SJCRH30 (cell line): ENCODE measurements at regions not wholly inside any gene's neighbourhood (a gene's known extent, or its start where the extent isn't known, plus 50 kb on each side); places are given as distances from the start of the nearest gene placed in this dataset.

ENCODE experiments used
- DNase-seq, 2 experiments: peaks; one replicate each; pipeline ENCODE4 v3.0.0-alpha.2; 2015 to 2020
- H3K27ac ChIP-seq: fragments of 250-450 bp; sonication (Bioruptor Pico); 2 replicates; pipeline ENCODE4 v1.5.1; 2020; ENCODE audit warnings: mild to moderate bottlenecking, moderate library complexity
- H3K27me3 ChIP-seq: fragments of 250-450 bp; sonication (Bioruptor Pico); 2 replicates; pipeline ENCODE4 v1.5.1; 2020; ENCODE audit warnings: mild to moderate bottlenecking, moderate library complexity
- H3K36me3 ChIP-seq: fragments of 250-450 bp; sonication (Bioruptor Pico); 2 replicates; pipeline ENCODE4 v1.5.1; 2020; ENCODE audit warnings: mild to moderate bottlenecking, moderate library complexity
- H3K4me1 ChIP-seq: fragments of 250-450 bp; sonication (Bioruptor Pico); 2 replicates; pipeline ENCODE4 v1.5.1; 2020; ENCODE audit warnings: mild to moderate bottlenecking, moderate library complexity
- H3K4me3 ChIP-seq: fragments of 250-450 bp; sonication (Bioruptor Pico); 2 replicates; pipeline ENCODE4 v1.5.1; 2020; ENCODE audit warnings: mild to moderate bottlenecking, moderate library complexity
- H3K9me3 ChIP-seq: fragments of 250-450 bp; sonication (Bioruptor Pico); replicated peaks from 2 replicates; pipeline ENCODE4 v1.5.1; 2020; ENCODE audit warnings: mild to moderate bottlenecking, moderate library complexity

DNA sequence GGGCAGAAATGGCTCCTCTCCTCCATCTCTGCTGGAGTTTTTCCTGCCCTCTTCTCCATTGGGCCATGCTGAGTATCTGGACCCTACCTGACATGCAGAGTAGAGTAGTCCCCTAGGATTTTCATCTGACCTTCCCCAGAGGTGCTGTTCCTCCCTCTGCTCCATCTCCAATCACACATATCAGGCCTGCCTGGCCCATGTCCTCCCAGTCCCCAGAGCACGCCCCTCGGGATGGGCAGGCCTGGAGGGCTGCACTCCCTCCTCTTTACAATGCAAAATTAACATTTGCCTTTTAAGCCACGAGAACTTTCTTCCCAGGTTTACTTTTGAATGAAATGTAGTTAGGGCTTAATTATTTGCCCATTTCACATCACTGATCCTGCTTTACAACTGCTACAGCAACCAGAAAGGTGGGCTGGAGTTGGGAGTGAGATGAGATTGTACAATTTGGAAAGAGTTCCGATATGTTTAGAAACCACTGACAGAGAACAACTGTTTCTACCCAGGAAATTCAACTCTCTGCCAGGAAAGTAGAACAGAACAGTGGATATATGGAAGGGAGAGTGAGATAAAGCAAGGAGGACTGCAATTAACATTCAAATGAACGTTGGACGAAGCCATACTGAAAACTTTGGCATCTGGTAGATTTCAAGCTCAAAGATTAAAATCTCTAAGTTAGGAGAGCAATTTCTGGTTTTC lies 184.0 kb upstream of the HABP2 start:
- no peaks in the 10 kb centered on the region for H3K36me3 ChIP-seq
- DNase-seq = no peak
- no peaks in the 10 kb centered on the region for H3K4me1 ChIP-seq
- H3K27me3 ChIP-seq = no peaks in the 10 kb centered on the region
- no peak overlapping the region for H3K4me3 ChIP-seq
- H3K9me3 ChIP-seq = no peaks in the 10 kb centered on the region
- H3K27ac ChIP-seq = no peak overlapping the region

DNA sequence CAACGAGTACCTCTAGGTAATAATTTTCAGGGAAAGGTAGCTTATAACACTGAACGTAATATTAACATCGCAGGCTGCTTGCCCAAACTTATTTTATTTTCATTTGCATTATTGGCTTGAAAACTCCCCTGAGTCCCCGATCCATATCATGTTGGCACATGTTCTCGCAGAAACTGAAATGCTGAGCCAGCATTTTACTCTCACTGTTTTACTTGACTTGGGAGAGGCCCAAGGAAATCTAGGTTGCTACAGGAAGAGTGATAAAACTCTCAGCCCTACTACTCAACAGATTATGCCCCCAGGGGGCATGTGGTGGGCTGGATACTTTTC lies 183.5 kb upstream of the HABP2 start:
- Histone ChIP-seq H3K4me3 (no peak overlapping the region), H3K27me3 (no peaks in the 10 kb centered on the region; the same call in 1 of the 2 replicates), H3K9me3 (no peaks in the 10 kb centered on the region), H3K36me3 (no peaks in the 10 kb centered on the region), H3K4me1 (no peaks in the 10 kb centered on the region), H3K27ac (no peak overlapping the region)
- no peak for DNase-seq

DNA sequence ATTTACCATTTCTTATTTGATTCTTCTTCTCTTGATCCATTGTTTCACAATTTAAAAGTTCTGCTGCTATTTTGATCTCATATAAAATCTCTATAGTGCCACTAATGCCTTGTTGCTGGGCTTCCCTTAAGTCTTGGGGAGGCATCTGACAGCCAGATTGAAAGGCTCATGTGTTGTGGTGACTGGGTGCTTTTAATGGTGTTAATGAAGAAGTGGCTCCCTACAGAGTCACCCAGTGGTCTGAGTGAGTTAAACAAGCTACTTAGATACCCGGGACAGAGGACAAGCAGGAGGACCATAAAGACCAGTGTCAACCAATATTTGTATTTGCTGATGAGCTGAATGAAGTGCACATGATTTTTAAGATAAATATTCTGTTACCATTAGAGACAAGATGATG lies 176.4 kb upstream of the HABP2 start:
- no peak for DNase-seq
- Histone ChIP-seq H3K27me3 (no peaks in the 10 kb centered on the region; the same call in 1 of the 2 replicates), H3K27ac (no peak overlapping the region), H3K36me3 (no peaks in the 10 kb centered on the region), H3K4me1 (no peaks in the 10 kb centered on the region), H3K4me3 (no peak overlapping the region), H3K9me3 (no peaks in the 10 kb centered on the region; the same call in 1 of the 2 replicates)

DNA sequence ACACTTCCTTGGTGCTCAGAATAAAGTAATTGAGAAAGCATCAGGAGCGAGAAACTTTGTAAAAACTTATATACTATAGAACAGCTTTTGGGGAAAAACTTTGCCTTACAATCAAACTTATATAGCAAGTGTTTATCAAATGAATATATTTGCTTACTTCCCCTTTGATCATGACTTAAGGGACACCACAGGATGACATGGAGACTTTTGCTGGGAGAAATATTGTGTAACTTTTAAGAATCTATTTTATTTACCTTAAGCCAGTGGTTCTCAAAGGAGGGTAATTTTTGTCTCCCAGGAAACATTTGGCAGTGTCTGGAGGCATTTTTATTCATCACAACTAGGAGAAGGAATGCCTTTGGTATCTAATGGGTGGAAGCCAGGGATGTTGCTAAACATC lies 173.8 kb upstream of the HABP2 start:
- no peak for DNase-seq
- Histone ChIP-seq H3K36me3 (no peaks in the 10 kb centered on the region), H3K4me1 (no peaks in the 10 kb centered on the region), H3K9me3 (no peaks in the 10 kb centered on the region; the same call in 1 of the 2 replicates), H3K27ac (no peak overlapping the region), H3K27me3 (no peaks in the 10 kb centered on the region; the same call in 1 of the 2 replicates), H3K4me3 (no peak overlapping the region)

DNA sequence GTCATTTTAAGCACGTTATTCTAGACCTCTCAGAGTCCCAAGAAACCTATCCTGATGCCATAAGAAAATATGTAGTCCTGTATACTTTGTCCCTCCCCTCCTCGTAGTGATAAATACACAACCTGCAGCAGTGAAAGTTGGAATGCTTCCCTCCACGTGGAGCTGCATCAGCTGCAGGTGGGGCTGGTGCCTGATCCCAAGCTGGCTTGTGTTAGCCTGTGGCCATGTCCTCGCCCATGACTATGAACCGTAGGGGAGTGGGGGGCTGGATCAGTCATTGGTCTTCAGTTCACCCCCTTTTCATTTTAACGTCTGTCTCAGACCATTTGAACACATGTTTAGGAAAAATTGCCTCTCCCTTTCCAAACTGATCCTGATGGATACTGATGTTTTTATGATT lies 171.4 kb upstream of the HABP2 start:
- H3K4me1 ChIP-seq = 0 out of 2 replicates have a peak, but pooled peaks cover 3% of the 10 kb centered on the region
- no peak overlapping the region for H3K4me3 ChIP-seq
- DNase-seq = no peak
- H3K9me3 ChIP-seq = no peaks in the 10 kb centered on the region
- H3K36me3 ChIP-seq = no peaks in the 10 kb centered on the region
- no peaks in the 10 kb centered on the region for H3K27me3 ChIP-seq
- no peak overlapping the region for H3K27ac ChIP-seq

DNA sequence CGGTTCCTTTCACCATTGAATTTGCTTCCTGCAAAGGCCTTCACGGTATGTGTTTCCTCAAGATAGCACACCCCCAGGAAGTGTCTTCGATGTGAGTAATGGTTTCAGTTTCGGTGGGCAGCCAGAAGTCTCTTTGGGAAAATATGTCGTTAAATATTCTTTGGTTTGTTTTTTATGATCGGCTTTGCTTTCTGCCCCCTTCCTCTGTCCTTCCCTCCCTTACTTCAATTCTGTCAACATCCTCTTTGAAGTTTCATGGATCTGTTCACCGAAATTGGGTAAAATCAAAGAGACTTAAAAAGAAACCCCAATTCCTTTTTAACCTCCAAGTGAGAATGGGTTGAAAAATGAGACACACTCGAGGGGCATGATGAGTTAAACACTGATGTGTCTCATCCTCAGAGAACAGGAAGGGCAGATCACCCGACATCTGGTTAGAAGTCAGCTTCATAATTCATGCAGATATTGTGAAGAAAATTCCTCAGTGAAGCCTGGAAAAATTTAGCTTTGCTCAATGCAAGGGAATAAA lies 170.8 kb upstream of the HABP2 start:
- Histone ChIP-seq H3K27ac (no peak overlapping the region), H3K9me3 (no peaks in the 10 kb centered on the region), H3K4me3 (no peak overlapping the region), H3K36me3 (no peaks in the 10 kb centered on the region), H3K4me1 (0 out of 2 replicates have a peak, but pooled peaks cover 3% of the 10 kb centered on the region), H3K27me3 (no peaks in the 10 kb centered on the region)
- DNase-seq = no peak

DNA sequence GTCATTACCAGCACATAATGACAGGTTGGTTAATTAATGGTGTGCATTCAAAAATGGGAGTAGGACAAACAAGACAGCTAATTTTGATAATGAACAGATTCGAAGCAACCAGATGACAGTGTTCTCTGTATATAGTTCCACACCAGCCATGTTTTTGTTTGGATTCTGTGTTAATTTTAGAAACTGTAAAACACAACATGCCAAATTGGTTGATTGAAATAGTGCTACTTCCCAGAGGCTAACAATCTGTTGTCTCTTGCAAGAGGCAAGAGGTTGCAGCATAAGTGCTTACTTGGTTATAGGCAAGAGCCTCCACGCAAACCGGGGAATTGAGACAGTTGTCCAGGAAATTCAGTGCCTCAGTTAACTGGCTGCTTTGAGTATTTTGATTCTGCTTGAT lies 170.2 kb upstream of the HABP2 start:
- Histone ChIP-seq H3K9me3 (no peaks in the 10 kb centered on the region), H3K4me3 (no peak overlapping the region), H3K4me1 (0 out of 2 replicates have a peak, but pooled peaks cover 3% of the 10 kb centered on the region), H3K36me3 (no peaks in the 10 kb centered on the region), H3K27ac (no peak overlapping the region), H3K27me3 (no peaks in the 10 kb centered on the region)
- no peak for DNase-seq

DNA sequence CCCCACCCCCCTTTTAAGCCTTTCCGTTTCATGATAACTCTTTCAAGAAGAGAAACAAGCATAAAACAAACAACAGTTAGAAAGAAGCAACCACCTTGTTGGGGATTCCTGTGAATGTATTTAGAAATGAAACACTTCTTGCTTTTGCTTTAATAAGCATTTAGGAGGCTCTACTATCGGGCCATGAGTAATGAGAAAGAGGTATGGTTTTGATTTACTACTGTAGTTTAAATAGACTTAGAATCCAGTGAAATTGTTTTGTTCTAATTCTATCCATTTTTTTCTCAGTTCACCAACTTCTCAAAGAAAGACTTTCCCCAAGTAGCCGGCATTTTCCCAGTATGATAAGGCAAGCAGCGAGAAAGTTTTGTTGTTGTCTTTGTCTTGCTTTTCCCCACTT lies 168.7 kb upstream of the HABP2 start:
- no peak overlapping the region for H3K27ac ChIP-seq
- no peaks in the 10 kb centered on the region for H3K36me3 ChIP-seq

DNA sequence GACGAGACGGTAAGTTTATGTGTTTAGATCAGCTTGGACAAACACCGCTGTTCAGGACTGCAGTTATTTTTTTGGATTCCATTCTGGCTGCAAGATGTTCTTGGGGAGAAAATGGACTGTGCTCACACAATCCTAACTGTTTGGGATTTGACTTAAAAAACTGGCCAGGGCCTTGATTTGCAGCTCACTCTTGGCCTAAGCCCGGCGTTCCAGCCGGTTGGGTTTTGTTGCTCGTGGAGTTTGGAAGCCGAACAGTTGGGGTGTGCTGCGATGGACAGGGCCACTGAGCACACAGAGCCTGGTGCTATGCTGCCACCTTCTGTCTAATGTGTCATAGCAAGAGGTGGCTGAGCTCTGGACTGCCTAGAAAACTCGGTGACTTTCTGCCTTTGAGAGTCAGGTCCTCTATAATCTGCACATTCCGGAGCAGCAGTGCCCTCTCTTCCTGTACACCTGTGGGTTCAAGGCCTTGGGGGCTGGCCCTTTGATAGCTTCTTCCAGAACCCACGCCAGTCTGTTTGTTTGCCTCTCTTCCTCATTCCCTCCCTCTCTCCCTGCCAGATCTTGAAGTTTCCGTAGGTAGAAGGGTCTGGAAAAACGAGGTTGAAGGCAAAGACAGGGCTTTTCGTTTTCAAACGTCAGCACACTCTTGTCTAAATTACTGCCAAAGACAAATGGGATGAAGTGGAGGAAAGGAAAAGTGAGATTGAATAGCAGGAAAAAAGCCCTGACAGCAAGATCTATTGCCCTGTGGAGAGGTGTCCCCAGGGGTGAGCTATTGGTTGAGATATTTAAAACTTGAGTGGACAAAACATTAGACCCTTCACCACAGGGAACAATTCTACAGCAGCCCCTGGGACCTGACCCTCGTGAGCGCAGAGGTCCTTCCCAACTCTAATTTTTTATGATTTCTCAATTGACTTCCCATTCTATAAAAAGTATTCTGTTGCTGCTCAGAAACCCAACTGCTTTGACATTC lies 167.5 kb upstream of the HABP2 start:
- no peak overlapping the region for H3K4me3 ChIP-seq
- peak; percentile 86 to 95 for DNase-seq
- H3K27ac ChIP-seq = no peak overlapping the region

More for the DNA sequence above, 168.7 kb upstream of the HABP2 start:
- H3K9me3 ChIP-seq = no peaks in the 10 kb centered on the region
- 0 out of 2 replicates have a peak, but pooled peaks cover 3% of the 10 kb centered on the region for H3K4me1 ChIP-seq
- no peaks in the 10 kb centered on the region for H3K27me3 ChIP-seq
- DNase-seq = no peak
- no peak overlapping the region for H3K4me3 ChIP-seq

DNA sequence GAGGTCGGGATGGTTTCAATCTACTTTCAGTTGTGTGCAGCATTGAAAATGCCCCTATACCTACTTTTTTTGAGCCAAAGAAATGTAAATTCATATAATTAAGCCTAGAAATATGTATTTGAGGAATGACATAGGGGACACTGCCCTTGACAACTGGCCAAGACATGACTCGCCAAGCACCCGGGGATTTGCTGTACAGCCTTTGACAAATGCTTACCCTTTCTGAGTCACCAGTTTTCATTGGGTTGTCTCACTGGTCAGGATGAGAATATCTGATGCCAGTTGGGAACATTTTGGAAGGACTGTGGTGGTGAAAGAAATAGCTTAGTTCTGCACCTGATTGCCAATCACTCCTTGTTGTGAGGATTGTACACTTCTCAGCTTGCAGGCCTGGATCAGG lies 166.8 kb upstream of the HABP2 start:
- DNase-seq = peak; percentile 36 to 39
- Histone ChIP-seq H3K27me3 (no peaks in the 10 kb centered on the region), H3K4me1 (peaks cover 14% of the 10 kb centered on the region; the same call in 1 of the 2 replicates), H3K4me3 (no peak overlapping the region), H3K36me3 (no peaks in the 10 kb centered on the region), H3K27ac (no peak overlapping the region), H3K9me3 (no peaks in the 10 kb centered on the region)

More for the DNA sequence above, 167.5 kb upstream of the HABP2 start:
- Histone ChIP-seq H3K36me3 (no peaks in the 10 kb centered on the region), H3K4me1 (peaks cover 8% of the 10 kb centered on the region; the same call in 1 of the 2 replicates), H3K9me3 (no peaks in the 10 kb centered on the region), H3K27me3 (no peaks in the 10 kb centered on the region)

DNA sequence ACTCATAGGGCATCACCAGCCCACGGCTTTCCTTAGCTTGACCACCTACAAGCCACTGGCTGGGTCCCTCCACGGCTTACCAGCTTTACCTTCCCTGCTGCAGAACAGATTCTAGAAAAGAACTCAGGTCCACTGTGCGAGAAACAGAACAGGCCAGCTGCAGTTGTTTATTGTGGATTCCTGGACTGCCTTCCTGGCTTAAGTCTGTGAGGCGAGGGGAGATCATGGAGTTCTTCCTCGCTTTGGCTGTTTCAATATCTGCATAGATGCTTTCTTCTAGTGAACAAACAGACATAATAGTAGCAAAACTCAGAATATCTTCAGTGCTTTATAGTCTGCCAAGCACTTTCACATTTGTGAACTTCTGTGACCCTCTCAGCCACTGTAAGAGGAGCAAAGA lies 162.9 kb upstream of the HABP2 start:
- DNase-seq = no peak
- Histone ChIP-seq H3K27me3 (no peaks in the 10 kb centered on the region), H3K4me3 (no peak overlapping the region), H3K36me3 (no peaks in the 10 kb centered on the region), H3K4me1 (peaks cover 20% of the 10 kb centered on the region; the same call in 1 of the 2 replicates), H3K27ac (no peak overlapping the region), H3K9me3 (peaks cover 8% of the 10 kb centered on the region; the same call in 1 of the 2 replicates)

DNA sequence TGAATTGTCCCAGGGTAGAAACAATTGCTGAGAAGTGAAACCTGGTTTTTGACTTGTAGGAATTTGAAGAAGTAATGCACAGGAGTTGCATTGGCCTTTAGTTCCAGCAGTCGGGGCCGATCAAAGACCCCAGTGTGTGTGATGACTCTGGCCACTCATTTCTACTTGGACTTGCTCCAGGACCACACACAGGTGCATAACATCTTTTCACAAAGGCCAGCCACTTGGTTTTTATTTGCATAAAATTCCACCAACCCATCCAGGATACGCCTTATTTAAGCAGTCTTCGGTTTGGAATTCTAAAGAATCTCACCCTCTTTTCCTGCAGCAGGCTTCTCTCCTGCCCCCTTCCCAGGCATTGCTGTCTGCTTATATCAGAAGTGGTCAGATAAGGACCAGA lies 162.0 kb upstream of the HABP2 start:
- H3K27ac ChIP-seq = no peak overlapping the region
- peak; percentile 49 to 70 for DNase-seq
- no peak overlapping the region for H3K4me3 ChIP-seq
- H3K36me3 ChIP-seq = no peaks in the 10 kb centered on the region
- H3K9me3 ChIP-seq = peaks cover 8% of the 10 kb centered on the region; the same call in 1 of the 2 replicates
- no peaks in the 10 kb centered on the region for H3K27me3 ChIP-seq
- peaks cover 17% of the 10 kb centered on the region; the same call in 1 of the 2 replicates for H3K4me1 ChIP-seq

DNA sequence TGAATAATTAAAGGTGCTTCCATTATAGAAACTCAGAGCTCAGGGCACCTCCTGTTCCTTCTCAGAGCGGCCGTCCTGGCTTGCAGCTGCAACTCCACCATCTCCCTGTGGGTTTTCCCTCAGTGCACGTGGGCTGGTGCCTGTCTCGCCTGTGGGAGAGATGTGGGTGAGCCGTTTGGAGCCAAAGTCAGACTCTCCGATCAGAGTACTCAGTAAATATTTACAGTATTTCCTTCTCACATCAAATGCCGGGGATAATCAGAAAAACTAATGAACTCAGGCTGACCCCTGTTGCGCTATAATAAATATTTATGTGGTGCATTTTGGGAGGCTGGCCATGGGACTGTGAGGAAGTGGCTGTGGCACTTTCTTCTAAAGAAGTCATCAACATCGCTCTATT lies 155.8 kb upstream of the HABP2 start:
- Histone ChIP-seq H3K27ac (no peak overlapping the region), H3K36me3 (no peaks in the 10 kb centered on the region), H3K9me3 (peaks cover 8% of the 10 kb centered on the region; the same call in 1 of the 2 replicates), H3K27me3 (no peaks in the 10 kb centered on the region), H3K4me1 (no peaks in the 10 kb centered on the region), H3K4me3 (no peak overlapping the region)
- no peak for DNase-seq

DNA sequence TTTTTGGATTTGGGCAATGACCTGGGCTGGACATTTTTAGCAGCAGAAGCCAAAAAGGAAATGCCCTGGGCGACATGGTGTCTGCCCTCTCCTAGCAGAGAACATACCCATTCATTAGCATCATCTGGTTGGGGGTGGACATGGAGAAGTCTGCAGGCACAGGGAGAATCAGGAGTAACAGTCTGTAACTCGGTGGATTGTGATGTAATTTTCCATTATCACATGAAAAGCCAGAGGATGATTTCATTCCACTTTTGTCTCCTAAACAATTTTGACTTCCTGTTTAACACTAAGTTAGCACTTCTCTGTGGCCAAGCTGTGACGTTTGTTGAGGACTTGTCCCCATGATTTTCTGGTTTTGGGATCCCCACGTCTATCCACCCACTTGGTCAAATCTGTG lies 153.8 kb upstream of the HABP2 start:
- H3K4me3 ChIP-seq = no peak overlapping the region
- no peak overlapping the region for H3K27ac ChIP-seq
- H3K27me3 ChIP-seq = no peaks in the 10 kb centered on the region
- DNase-seq = no peak
- no peaks in the 10 kb centered on the region for H3K36me3 ChIP-seq
- no peaks in the 10 kb centered on the region for H3K4me1 ChIP-seq
- 0 out of 2 replicates have a peak, but pooled peaks cover 3% of the 10 kb centered on the region for H3K9me3 ChIP-seq

DNA sequence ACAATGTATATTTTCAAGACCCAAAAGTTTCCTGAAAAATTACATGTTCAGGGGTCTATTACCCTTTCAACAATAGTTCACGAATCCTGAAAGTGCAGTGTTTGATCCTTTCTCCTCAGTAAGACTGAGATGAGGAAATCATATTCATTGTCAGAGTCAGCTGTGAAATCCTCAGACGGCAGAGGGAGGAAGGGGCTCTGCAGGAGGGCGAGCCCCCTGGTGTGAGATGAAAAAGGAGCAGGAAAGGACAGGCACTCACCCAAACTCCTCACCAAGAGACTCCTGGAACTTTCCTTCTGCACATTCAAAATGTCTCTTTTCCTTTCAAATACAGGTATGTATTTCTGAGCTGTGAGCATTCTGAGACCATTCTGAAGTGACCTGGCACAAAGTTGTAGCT lies 150.3 kb upstream of the HABP2 start:
- Histone ChIP-seq H3K4me1 (no peaks in the 10 kb centered on the region), H3K4me3 (no peak overlapping the region), H3K9me3 (no peaks in the 10 kb centered on the region), H3K27me3 (no peaks in the 10 kb centered on the region), H3K27ac (no peak overlapping the region), H3K36me3 (no peaks in the 10 kb centered on the region)
- DNase-seq = no peak
